Neural crest cell (in vitro differentiated cells): ENCODE measurements at regions not wholly inside any gene's neighbourhood (a gene's known extent, or its start where the extent isn't known, plus 50 kb on each side); places are given as distances from the start of the nearest gene placed in this dataset.

ENCODE experiments used
- DNase-seq: peaks from one replicate; pipeline ENCODE4 v3.0.0; 2021; ENCODE audit warnings: low read depth, mixed read lengths, low spot score
- H3K27ac Mint-ChIP-seq: one replicate; pipeline ENCODE4 v1.8.0; 2021; ENCODE audit warnings: mild to moderate bottlenecking, mixed read lengths; ENCODE audit not compliant: unreplicated experiment
- H3K27me3 Mint-ChIP-seq: 2 replicates; pipeline ENCODE4 v1.8.0; 2021; ENCODE audit warnings: low read depth, mild to moderate bottlenecking, mixed read lengths
- H3K36me3 Mint-ChIP-seq: 2 replicates; pipeline ENCODE4 v1.8.0; 2021; ENCODE audit warnings: low read depth, mild to moderate bottlenecking, mixed read lengths
- H3K4me1 Mint-ChIP-seq: 2 replicates; pipeline ENCODE4 v1.8.0; 2021; ENCODE audit warnings: mixed read lengths
- H3K4me3 Mint-ChIP-seq: one replicate; pipeline ENCODE4 v1.8.0; 2021; ENCODE audit warnings: mild to moderate bottlenecking, mixed read lengths
- H3K9me3 Mint-ChIP-seq: 2 replicates; pipeline ENCODE4 v1.8.0; 2021; ENCODE audit warnings: mixed read lengths
- TF ChIP-seq, protein P1 (sequence below): fragments of 200-600 bp; sonication (generic); conservative IDR thresholded peaks from 2 replicates; pipeline ENCODE4 v1.5.0; 2021; ENCODE audit warnings: antibody characterized with exemption, mild to moderate bottlenecking

GRCh38 chrX:40326186-40326965, 228.6 kb upstream of the BCOR start:
- Mint-ChIP-seq H3K9me3 (peaks cover 2% of the 10 kb centered on the region), H3K27ac (no peak overlapping the region), H3K4me1 (no peaks in the 10 kb centered on the region), H3K36me3 (peaks cover under 1% of the 10 kb centered on the region), H3K27me3 (no peaks in the 10 kb centered on the region), H3K4me3 (no peak overlapping the region)
- TF ChIP-seq, protein P1, sequence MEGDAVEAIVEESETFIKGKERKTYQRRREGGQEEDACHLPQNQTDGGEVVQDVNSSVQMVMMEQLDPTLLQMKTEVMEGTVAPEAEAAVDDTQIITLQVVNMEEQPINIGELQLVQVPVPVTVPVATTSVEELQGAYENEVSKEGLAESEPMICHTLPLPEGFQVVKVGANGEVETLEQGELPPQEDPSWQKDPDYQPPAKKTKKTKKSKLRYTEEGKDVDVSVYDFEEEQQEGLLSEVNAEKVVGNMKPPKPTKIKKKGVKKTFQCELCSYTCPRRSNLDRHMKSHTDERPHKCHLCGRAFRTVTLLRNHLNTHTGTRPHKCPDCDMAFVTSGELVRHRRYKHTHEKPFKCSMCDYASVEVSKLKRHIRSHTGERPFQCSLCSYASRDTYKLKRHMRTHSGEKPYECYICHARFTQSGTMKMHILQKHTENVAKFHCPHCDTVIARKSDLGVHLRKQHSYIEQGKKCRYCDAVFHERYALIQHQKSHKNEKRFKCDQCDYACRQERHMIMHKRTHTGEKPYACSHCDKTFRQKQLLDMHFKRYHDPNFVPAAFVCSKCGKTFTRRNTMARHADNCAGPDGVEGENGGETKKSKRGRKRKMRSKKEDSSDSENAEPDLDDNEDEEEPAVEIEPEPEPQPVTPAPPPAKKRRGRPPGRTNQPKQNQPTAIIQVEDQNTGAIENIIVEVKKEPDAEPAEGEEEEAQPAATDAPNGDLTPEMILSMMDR, result no peak
- DNase-seq, result no peak

DNA sequence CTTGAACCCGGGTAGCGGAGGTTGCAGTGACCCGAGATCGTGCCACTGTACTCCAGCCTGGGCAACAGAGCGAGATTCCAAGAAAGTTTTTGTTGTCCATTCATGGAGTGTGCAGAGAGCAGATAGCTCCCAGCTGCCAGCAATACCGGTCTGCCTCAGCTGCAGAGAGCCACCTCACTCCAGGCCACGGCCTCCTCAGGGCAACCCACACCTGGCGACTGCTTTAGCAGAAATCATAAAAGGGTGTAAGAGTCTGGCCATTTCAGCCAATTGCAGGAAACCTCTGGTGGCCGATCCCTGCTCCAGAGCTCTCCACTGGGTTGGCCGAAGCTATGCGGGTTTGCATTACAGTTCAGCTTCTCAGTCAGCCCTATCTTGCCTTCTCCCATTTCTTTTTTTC, 227.4 kb upstream of the BCOR start:
- TF ChIP-seq, protein P1, result no peak
- Mint-ChIP-seq H3K4me3 (no peak overlapping the region), H3K27me3 (no peaks in the 10 kb centered on the region), H3K9me3 (peaks cover 12% of the 10 kb centered on the region), H3K36me3 (peaks cover 10% of the 10 kb centered on the region), H3K27ac (no peak overlapping the region), H3K4me1 (no peaks in the 10 kb centered on the region)
- DNase-seq, result no peak

DNA sequence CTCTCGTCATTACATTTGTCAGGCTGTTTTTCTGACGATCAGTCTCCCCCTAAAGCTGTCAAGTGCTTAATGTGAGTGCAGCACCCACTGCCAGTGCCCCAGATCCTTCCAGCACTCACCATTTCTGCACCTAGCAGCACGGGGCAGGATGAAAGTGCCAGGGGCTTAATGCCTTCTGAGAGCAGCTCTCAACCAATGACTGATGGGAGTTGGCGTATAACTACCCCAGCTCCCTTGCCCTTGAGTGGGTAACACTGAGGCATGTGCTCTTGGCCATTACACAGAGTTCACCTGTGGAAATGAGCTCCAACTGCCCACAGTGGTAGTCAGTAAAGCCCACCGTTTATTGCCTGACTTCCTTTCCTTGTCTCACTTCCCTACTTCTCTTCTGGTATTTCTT, 226.2 kb upstream of the BCOR start:
- Mint-ChIP-seq H3K9me3 (peaks cover 14% of the 10 kb centered on the region), H3K4me1 (no peaks in the 10 kb centered on the region), H3K4me3 (no peak overlapping the region), H3K36me3 (peaks cover 10% of the 10 kb centered on the region), H3K27me3 (no peaks in the 10 kb centered on the region), H3K27ac (peak overlapping the region; percentile 81)
- TF ChIP-seq, protein P1, result no peak
- DNase-seq, result no peak

- Mint-ChIP-seq H3K9me3 (peaks cover 19% of the 10 kb centered on the region), H3K27ac (no peak overlapping the region), H3K36me3 (peaks cover 11% of the 10 kb centered on the region), H3K27me3 (no peaks in the 10 kb centered on the region), H3K4me3 (no peak overlapping the region), H3K4me1 (peaks cover 5% of the 10 kb centered on the region)
- no peak for DNase-seq
- TF ChIP-seq, protein P1, result no peak
These were observed 223.1 kb upstream of the BCOR start for GRCh38 chrX:40320819-40321218.

GRCh38 chrX:40318801-40319200, 221.0 kb upstream of the BCOR start:
- Mint-ChIP-seq H3K36me3 (peaks cover 15% of the 10 kb centered on the region), H3K27ac (no peak overlapping the region), H3K4me1 (peaks cover 5% of the 10 kb centered on the region), H3K9me3 (peaks cover 19% of the 10 kb centered on the region), H3K27me3 (no peaks in the 10 kb centered on the region), H3K4me3 (no peak overlapping the region)
- no peak for DNase-seq
- TF ChIP-seq, protein P1, result no peak
